ENCODE measurements at regions not wholly inside any gene's neighbourhood (a gene's known extent, or its start where the extent isn't known, plus 50 kb on each side); places are given as distances from the start of the nearest gene placed in this dataset.

DNA sequence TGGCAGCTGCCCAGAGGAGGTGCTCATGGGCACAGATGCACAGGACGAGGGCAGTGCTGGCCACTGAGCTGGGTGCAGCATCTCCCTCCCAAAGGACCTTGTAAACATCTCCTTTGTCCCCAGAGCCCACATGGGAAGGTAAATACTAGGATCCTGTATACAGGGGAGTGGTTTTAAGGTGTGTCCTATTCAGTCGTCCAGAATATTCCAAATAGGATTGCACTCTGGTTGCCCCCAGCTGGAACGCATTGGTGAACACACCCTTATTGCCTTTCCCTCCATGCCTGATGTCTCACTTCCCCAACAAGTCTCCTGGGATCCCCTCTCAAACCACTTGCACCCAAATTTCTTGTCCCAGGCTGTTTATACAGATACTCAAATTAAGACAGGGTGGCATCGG, 152.0 kb upstream of the PCBD1 start:
- H3K27ac ChIP-seq (ENCODE audit: insufficient read depth, low read length) = no peak overlapping the region
- intact Hi-C loops (cut with micrococcal nuclease) (no loop called here), dilution Hi-C loops (cut with HindIII; ENCODE audit: low sequenced_read_pairs, unreplicated experiment) (no loop called here), in situ Hi-C loops (cut with MboI; ENCODE audit: low sequenced_read_pairs) (no loop called here)
- no peaks in the 10 kb centered on the region for H3K9me3 ChIP-seq (ENCODE audit: control insufficient read depth, insufficient read depth, low read length)
- no peaks in the 10 kb centered on the region for H3K79me1 ChIP-seq (ENCODE audit: low read depth in 1 of 2, low read length in 2 of 2)
- no peak overlapping the region for H4K8ac ChIP-seq (ENCODE audit: low read depth in 2 of 2, low read length in 2 of 2)
- no peak overlapping the region for H2AK5ac ChIP-seq (ENCODE audit: low read depth, low read length)
- H3K36me3 ChIP-seq (ENCODE audit: control insufficient read depth, insufficient read depth, low read length) = no peaks in the 10 kb centered on the region
- H3K9me1 ChIP-seq (ENCODE audit: insufficient read depth, low read length) = no peaks in the 10 kb centered on the region
- no peak overlapping the region for H2BK15ac ChIP-seq (ENCODE audit: low read depth, low read length)
- no peak overlapping the region for H2BK20ac ChIP-seq (ENCODE audit: low read depth, low read length)
- no peak overlapping the region for H3K18ac ChIP-seq (ENCODE audit: low read depth, low read length)
- H2AFZ ChIP-seq (replicated peaks; ENCODE audit: low read length, poor library complexity) = no peak overlapping the region
- CTCF ChIA-PET = no interaction called here
- TF ChIP-seq, protein P1, sequence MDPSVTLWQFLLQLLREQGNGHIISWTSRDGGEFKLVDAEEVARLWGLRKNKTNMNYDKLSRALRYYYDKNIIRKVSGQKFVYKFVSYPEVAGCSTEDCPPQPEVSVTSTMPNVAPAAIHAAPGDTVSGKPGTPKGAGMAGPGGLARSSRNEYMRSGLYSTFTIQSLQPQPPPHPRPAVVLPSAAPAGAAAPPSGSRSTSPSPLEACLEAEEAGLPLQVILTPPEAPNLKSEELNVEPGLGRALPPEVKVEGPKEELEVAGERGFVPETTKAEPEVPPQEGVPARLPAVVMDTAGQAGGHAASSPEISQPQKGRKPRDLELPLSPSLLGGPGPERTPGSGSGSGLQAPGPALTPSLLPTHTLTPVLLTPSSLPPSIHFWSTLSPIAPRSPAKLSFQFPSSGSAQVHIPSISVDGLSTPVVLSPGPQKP (IDR thresholded peaks at IDR 0.05; ENCODE audit: borderline replicate concordance, low read depth, low read length) = no peak
- no peak for TF ChIP-seq RFX5 (IDR thresholded peaks at IDR 0.05; ENCODE audit: low read depth, low read length)
- no peak for TF ChIP-seq RAD21 (IDR thresholded peaks at IDR 0.05; ENCODE audit: low read length)
- no peak for TF ChIP-seq FOS (IDR thresholded peaks at IDR 0.05; ENCODE audit: low read depth, low read length)
- no peak for TF ChIP-seq CEBPB (IDR thresholded peaks at IDR 0.05; ENCODE audit: low read depth, low read length)
- TF ChIP-seq USF2 (IDR thresholded peaks at IDR 0.05; ENCODE audit: low read depth, low read length) = no peak
- TF ChIP-seq NFE2L2 (IDR thresholded peaks at IDR 0.05; ENCODE audit: low read depth, low read length) = no peak
- TF ChIP-seq MAZ (IDR thresholded peaks at IDR 0.05; ENCODE audit: borderline replicate concordance, low read depth, low read length) = no peak
- TF ChIP-seq POLR2A (IDR thresholded peaks at IDR 0.05; ENCODE audit: low read depth, low read length) = no peak
- no peak for TF ChIP-seq MAFK (IDR thresholded peaks at IDR 0.05; ENCODE audit: low read depth, low read length)
- no peak for TF ChIP-seq BHLHE40 (IDR thresholded peaks at IDR 0.05; ENCODE audit: low read depth, low read length)
- TF ChIP-seq, protein P2, sequence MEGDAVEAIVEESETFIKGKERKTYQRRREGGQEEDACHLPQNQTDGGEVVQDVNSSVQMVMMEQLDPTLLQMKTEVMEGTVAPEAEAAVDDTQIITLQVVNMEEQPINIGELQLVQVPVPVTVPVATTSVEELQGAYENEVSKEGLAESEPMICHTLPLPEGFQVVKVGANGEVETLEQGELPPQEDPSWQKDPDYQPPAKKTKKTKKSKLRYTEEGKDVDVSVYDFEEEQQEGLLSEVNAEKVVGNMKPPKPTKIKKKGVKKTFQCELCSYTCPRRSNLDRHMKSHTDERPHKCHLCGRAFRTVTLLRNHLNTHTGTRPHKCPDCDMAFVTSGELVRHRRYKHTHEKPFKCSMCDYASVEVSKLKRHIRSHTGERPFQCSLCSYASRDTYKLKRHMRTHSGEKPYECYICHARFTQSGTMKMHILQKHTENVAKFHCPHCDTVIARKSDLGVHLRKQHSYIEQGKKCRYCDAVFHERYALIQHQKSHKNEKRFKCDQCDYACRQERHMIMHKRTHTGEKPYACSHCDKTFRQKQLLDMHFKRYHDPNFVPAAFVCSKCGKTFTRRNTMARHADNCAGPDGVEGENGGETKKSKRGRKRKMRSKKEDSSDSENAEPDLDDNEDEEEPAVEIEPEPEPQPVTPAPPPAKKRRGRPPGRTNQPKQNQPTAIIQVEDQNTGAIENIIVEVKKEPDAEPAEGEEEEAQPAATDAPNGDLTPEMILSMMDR (conservative IDR thresholded peaks at IDR 0.05; ENCODE audit: low read depth, low read length) = no peak
- no peak overlapping the region for H3K9ac ChIP-seq (ENCODE audit: low read depth, low read length)
- H3K23ac ChIP-seq (ENCODE audit: low read depth, low read length) = no peak overlapping the region
- 60% methylated on average over 1 of the region's 4 CpGs; no CpG with 5 or more reads in 1 of the 2 experiments for WGBS, 2 experiments (ENCODE audit: extremely low coverage in 2 of 2, insufficient read length in 1 of 2)
- no peak overlapping the region for H3K4ac ChIP-seq (ENCODE audit: low read depth, low read length)
- ATAC-seq (ENCODE audit: low read depth) (no peak), DNase-seq (no peak)
- H3K4me3 ChIP-seq (ENCODE audit: insufficient read depth, low read depth, low read length) = no peak overlapping the region
- H2BK5ac ChIP-seq (ENCODE audit: low read depth, low read length, poor library complexity, severe bottlenecking) = no peak overlapping the region
- POLR2A ChIA-PET (ENCODE audit: unreplicated experiment) = interaction anchor here (0.5 kb wide), 1 partner anchor 148 kb away, joined by 3 read pairs; no protein-coding TSS in a partner anchor
- no peaks in the 10 kb centered on the region for H4K20me1 ChIP-seq (ENCODE audit: insufficient read depth, low read length)
- no peak overlapping the region for H4K5ac ChIP-seq (ENCODE audit: low read depth, low read length)
- BruUV-seq (replicated peaks) = no TSS peak
- no peak overlapping the region for H3K56ac ChIP-seq (ENCODE audit: extremely low read depth, insufficient read depth, low read length)
- no peak overlapping the region for H3K4me2 ChIP-seq (ENCODE audit: low read depth, low read length)
- H3K14ac ChIP-seq (replicated peaks; ENCODE audit: low read depth, low read length) = no peak overlapping the region
- no peaks in the 10 kb centered on the region for H3K4me1 ChIP-seq (ENCODE audit: control insufficient read depth, insufficient read depth, low read length)
- H4K91ac ChIP-seq (ENCODE audit: insufficient read depth, low read depth, low read length) = no peak overlapping the region
- no peak overlapping the region for H2BK120ac ChIP-seq (ENCODE audit: low read depth, low read length)
- H2AK9ac ChIP-seq (replicated peaks; ENCODE audit: low read depth, low read length, poor library complexity) = no peak overlapping the region
- peaks cover 26% of the 10 kb centered on the region; the same call in 1 of the 2 replicates for H3K27me3 ChIP-seq (ENCODE audit: control insufficient read depth, insufficient read depth, low read length)

Data from IMR-90 (cell line).